Brain microvascular endothelial cell (primary cell): ENCODE measurements at regions not wholly inside any gene's neighbourhood (a gene's known extent, or its start where the extent isn't known, plus 50 kb on each side); places are given as distances from the start of the nearest gene placed in this dataset.

Experiments used
- DNase-seq: peaks from one replicate; pipeline ENCODE4 v3.0.0-alpha.2; 2020
- H3K27ac ChIP-seq: fragments of 250-450 bp; sonication (Bioruptor Pico); 2 replicates; pipeline ENCODE4 v1.5.1; 2020; ENCODE audit warnings: mild to moderate bottlenecking, moderate library complexity
- H3K27me3 ChIP-seq: fragments of 250-450 bp; sonication (Bioruptor Pico); replicated peaks from 2 replicates; pipeline ENCODE4 v1.5.1; 2020; ENCODE audit warnings: mild to moderate bottlenecking
- H3K36me3 ChIP-seq: fragments of 250-450 bp; sonication (Bioruptor Pico); replicated peaks from 2 replicates; pipeline ENCODE4 v1.5.1; 2020; ENCODE audit warnings: mild to moderate bottlenecking
- H3K4me3 ChIP-seq: 2 replicates; pipeline ENCODE4 v1.5.1; 2011; ENCODE audit warnings: low read depth, mild to moderate bottlenecking, control low read depth, low read length, moderate library complexity
- CTCF ChIP-seq: IDR thresholded peaks from 2 replicates; pipeline ENCODE4 v1.5.1; 2011; ENCODE audit warnings: low read depth, mild to moderate bottlenecking, moderate library complexity, low read length, control low read depth, inconsistent platforms; ENCODE audit errors: missing control alignments
- in situ Hi-C: cut with HindIII; loops from 2 replicates; pipeline ENCODE4 v1.10.0; 2017; ENCODE audit warnings: low sequenced_read_pairs, low pct_ligation_motif_present

- Histone ChIP-seq H3K4me3 (no peak overlapping the region), H3K27me3 (no peaks in the 10 kb centered on the region), H3K27ac (no peak overlapping the region), H3K36me3 (no peaks in the 10 kb centered on the region)
- no peak for DNase-seq
- in situ Hi-C loops: no loop called here
- no peak for TF ChIP-seq CTCF
These were observed 129.2 kb upstream of the EEA1 start for GRCh38 chr12:93058280-93058679.

- Histone ChIP-seq H3K36me3 (no peaks in the 10 kb centered on the region), H3K4me3 (no peak overlapping the region), H3K27ac (no peak overlapping the region), H3K27me3 (no peaks in the 10 kb centered on the region)
- in situ Hi-C loops: no loop called here
- TF ChIP-seq CTCF: no peak
- DNase-seq: no peak
These were observed 130.2 kb upstream of the EEA1 start for GRCh38 chr12:93059288-93059687.

- no peaks in the 10 kb centered on the region for H3K27me3 ChIP-seq
- H3K36me3 ChIP-seq: no peaks in the 10 kb centered on the region
- no peak overlapping the region for H3K27ac ChIP-seq
- H3K4me3 ChIP-seq: no peak overlapping the region
- in situ Hi-C loops: no loop called here
- DNase-seq: no peak
- TF ChIP-seq CTCF: no peak
These were observed 131.0 kb upstream of the EEA1 start for GRCh38 chr12:93059925-93060665.

- H3K27me3 ChIP-seq: no peaks in the 10 kb centered on the region
- DNase-seq: peak; percentile 28
- no peaks in the 10 kb centered on the region for H3K36me3 ChIP-seq
- TF ChIP-seq CTCF: peak; percentile 17
- in situ Hi-C loops: no loop called here
- no peak overlapping the region for H3K27ac ChIP-seq
- no peak overlapping the region for H3K4me3 ChIP-seq
These were observed 131.8 kb upstream of the EEA1 start for GRCh38 chr12:93060666-93061472.

GRCh38 chr12:93061473-93062419 is 132.7 kb upstream of the EEA1 start:
- no peaks in the 10 kb centered on the region for H3K36me3 ChIP-seq
- DNase-seq: no peak
- H3K27me3 ChIP-seq: no peaks in the 10 kb centered on the region
- TF ChIP-seq CTCF: no peak
- H3K4me3 ChIP-seq: no peak overlapping the region
- H3K27ac ChIP-seq: no peak overlapping the region
- in situ Hi-C loops: no loop called here
